HUES64 (cell line): ENCODE measurements at regions not wholly inside any gene's neighbourhood (a gene's known extent, or its start where the extent isn't known, plus 50 kb on each side); places are given as distances from the start of the nearest gene placed in this dataset.

Source experiments
- H3K27ac ChIP-seq: 2 replicates; pipeline ENCODE4 v1.7.0; 2013; ENCODE audit warnings: low read depth, low read length, inconsistent platforms
- H3K27me3 ChIP-seq: 2 replicates; pipeline ENCODE4 v1.6.1; 2013; ENCODE audit warnings: mild to moderate bottlenecking, low read length; ENCODE audit not compliant: insufficient read depth
- H3K36me3 ChIP-seq: 2 replicates; pipeline ENCODE4 v1.6.1; 2013; ENCODE audit warnings: mild to moderate bottlenecking, low read length; ENCODE audit not compliant: insufficient read depth
- H3K4me1 ChIP-seq: 2 replicates; pipeline ENCODE4 v1.6.1; 2013; ENCODE audit warnings: mild to moderate bottlenecking, low read length, moderate library complexity; ENCODE audit not compliant: insufficient read depth
- H3K4me3 ChIP-seq: 2 replicates; pipeline ENCODE4 v1.5.1; 2013; ENCODE audit warnings: mild to moderate bottlenecking, low read length, moderate library complexity
- H3K9ac ChIP-seq: 2 replicates; pipeline ENCODE4 v1.6.1; 2013; ENCODE audit warnings: mild to moderate bottlenecking, low read depth, low read length
- H3K9me3 ChIP-seq: 2 replicates; pipeline ENCODE4 v1.6.1; 2013; ENCODE audit warnings: low read depth, low read length; ENCODE audit not compliant: insufficient read depth
- WGBS: fragments of 150-250, 120-280 bp; methylation state at CpG from one replicate; pipeline ENCODE4 v1.1.7; 2013; ENCODE audit warnings: missing lambda C conversion rate; 5-methylcytosine and 5-hydroxymethylcytosine counted together

DNA sequence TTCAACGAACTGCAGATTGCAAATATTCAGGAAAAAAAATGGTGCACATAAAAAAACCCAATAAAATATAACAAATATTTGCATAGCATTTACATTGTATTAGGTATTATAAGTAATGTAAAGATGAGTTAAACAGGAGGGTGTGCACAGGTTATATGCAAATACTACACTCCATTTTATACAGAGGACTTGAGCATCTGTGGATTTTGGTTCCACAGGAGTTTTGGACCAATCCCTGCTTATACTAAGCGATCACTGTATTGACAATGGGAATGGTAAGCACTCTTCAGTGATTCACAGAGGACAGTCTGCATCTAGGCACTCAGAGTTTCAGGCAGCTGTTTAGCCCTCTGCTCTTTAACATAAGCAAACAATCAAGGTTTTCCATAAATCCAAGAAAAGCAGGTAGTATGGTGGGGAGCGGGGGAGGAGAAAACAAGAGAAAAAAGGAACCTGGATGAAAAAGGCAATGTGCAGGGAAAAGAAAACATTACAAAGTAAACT lies 206.0 kb upstream of the PARD3B start:
- Histone ChIP-seq H3K27ac (no peak overlapping the region), H3K27me3 (no peaks in the 10 kb centered on the region), H3K4me1 (peaks cover 15% of the 10 kb centered on the region), H3K36me3 (no peaks in the 10 kb centered on the region), H3K4me3 (no peak overlapping the region), H3K9me3 (no peaks in the 10 kb centered on the region), H3K9ac (no peak overlapping the region)
- WGBS: 90% methylated on average over 2 of the region's 3 CpGs

DNA sequence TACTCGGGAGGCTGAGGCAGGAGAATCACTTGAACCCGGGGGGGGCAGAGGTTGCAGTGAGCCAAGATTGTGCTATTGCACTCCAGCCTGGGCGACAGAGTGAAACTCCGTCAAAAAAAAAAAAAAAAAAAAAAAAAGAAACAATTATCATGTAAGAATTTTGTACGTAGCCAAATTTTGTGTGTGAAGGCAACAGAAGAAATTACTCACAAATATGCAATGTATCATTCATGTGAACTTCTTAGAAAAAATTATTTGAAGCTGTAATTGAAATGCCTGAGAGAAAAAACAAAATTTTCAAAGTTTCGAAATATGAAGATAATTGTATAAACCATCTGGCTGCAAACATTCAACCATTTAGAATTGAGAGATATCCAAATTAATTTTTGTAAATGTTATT lies 204.8 kb upstream of the PARD3B start:
- no peak overlapping the region for H3K9ac ChIP-seq
- no peak overlapping the region for H3K4me3 ChIP-seq
- no peaks in the 10 kb centered on the region for H3K36me3 ChIP-seq
- H3K27ac ChIP-seq: no peak overlapping the region
- 92% methylated on average over 3 of the region's 6 CpGs for WGBS
- no peaks in the 10 kb centered on the region for H3K9me3 ChIP-seq
- peaks cover 15% of the 10 kb centered on the region for H3K4me1 ChIP-seq
- no peaks in the 10 kb centered on the region for H3K27me3 ChIP-seq

DNA sequence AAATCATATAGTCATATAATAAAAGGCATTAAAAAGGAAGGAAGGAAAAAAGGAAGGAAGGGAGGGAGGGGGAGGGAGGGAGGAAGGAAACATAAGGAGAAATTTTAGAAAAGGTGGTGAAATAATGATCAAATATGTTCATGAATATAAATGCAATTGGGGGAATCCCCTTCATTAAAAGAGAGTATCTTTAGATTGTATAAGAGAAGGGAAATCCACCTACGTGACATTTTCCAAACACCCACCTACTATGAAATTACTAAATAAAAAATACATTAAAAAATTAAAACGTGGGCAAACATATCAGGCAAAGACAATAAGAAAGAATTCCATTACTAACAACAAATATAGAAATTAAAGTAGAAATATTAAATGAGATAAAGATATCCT lies 203.4 kb upstream of the PARD3B start:
- no CpG with 5 or more reads among the region's 2 CpGs for WGBS
- H3K27me3 ChIP-seq: no peaks in the 10 kb centered on the region

DNA sequence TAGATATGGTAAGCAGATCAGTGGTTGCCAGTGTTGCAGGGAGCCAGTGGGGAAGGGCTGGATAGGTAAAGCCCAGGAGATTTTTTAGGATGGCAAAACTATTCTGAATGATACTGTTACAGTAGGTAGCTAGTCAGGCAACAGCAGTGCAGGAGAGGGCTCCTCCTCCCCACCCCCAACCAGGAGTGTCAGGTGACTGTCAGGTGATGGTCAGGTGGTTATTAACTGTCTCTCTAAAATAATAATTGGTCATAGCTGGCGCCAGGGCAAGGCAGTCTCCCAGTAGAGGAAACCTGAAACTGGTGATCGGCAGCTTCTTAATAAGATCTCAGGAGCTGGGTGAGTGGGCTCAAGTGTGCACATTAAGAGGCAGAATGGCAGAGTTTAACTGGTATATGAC lies 201.6 kb upstream of the PARD3B start:
- Histone ChIP-seq H3K27me3 (no peaks in the 10 kb centered on the region), H3K9me3 (no peaks in the 10 kb centered on the region), H3K36me3 (no peaks in the 10 kb centered on the region), H3K4me1 (peaks cover 12% of the 10 kb centered on the region), H3K27ac (no peak overlapping the region), H3K9ac (no peak overlapping the region), H3K4me3 (no peak overlapping the region)
- WGBS: 91% methylated on average over 2 of the region's 2 CpGs

More for the DNA sequence above, 203.4 kb upstream of the PARD3B start:
- H3K9ac ChIP-seq: no peak overlapping the region
- no peaks in the 10 kb centered on the region for H3K9me3 ChIP-seq
- peaks cover 15% of the 10 kb centered on the region for H3K4me1 ChIP-seq
- no peak overlapping the region for H3K4me3 ChIP-seq
- H3K27ac ChIP-seq: no peak overlapping the region
- no peaks in the 10 kb centered on the region for H3K36me3 ChIP-seq

DNA sequence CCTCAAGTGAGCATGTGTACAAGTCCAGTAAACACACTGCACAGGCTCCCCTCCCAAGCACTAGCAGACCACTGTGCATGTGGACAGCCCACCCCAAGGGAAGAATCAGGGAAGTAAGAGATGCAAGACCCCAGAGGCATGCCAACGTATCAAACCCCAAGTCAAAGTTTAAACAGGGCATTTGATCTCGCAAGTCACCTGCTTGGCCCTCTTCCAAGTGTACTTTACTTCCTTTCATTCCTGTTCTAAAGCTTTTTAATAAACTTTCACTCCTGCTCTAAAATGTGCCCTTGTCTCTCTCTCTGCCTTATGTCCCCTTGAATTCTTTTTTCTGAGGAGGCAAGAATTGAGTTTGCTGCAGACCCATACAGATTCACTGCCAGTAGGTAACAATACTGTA lies 201.2 kb upstream of the PARD3B start:
- H3K27me3 ChIP-seq: no peaks in the 10 kb centered on the region
- peaks cover 9% of the 10 kb centered on the region for H3K4me1 ChIP-seq
- WGBS: 96% methylated on average over 2 of the region's 2 CpGs
- no peak overlapping the region for H3K27ac ChIP-seq
- no peak overlapping the region for H3K9ac ChIP-seq
- H3K4me3 ChIP-seq: no peak overlapping the region
- no peaks in the 10 kb centered on the region for H3K36me3 ChIP-seq
- H3K9me3 ChIP-seq: no peaks in the 10 kb centered on the region

DNA sequence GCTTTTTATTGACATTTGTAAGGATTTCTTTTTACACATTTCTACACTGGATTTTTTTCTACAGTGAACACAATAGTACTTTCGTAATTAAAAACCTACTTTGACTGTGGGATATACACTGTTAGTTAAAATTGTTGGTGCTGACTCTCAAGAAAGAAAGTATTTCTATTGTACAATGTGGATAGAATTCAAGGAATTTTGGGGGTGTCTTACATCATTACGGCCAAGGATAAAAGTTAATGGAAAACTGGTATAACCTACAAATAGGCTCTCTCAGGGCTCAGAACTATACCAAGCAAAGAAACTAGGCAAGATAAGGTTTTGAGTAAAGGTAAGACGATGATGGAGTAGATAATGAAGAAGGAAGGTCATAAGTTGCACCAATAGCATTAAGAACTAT lies 198.4 kb upstream of the PARD3B start:
- Histone ChIP-seq H3K4me3 (no peak overlapping the region), H3K4me1 (no peaks in the 10 kb centered on the region), H3K27me3 (no peaks in the 10 kb centered on the region), H3K36me3 (no peaks in the 10 kb centered on the region), H3K27ac (no peak overlapping the region), H3K9me3 (no peaks in the 10 kb centered on the region), H3K9ac (no peak overlapping the region)
- 93% methylated on average over 3 of the region's 3 CpGs for WGBS

DNA sequence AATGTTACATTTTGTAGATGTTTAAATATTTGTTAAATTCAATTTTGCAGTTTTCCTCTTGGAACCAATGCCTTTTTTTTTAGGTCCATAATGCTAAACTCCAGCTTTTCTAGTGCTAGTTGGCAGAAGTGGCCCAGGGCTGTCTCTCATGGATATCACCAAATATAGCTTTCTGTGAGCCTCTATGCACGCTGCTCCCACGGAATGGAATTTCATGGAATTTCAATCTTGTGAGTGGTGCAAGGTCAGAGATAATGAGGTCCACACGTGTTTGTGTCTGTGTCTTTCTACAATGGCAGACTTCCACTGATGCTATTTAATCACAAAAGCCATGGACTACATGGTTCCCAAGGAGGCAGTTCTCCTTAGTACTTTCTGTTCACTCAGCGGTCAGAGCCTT lies 191.5 kb upstream of the PARD3B start:
- no peaks in the 10 kb centered on the region for H3K27me3 ChIP-seq
- H3K4me1 ChIP-seq: no peaks in the 10 kb centered on the region
- 93% methylated on average over 4 of the region's 4 CpGs for WGBS
- H3K4me3 ChIP-seq: no peak overlapping the region
- no peak overlapping the region for H3K27ac ChIP-seq
- H3K36me3 ChIP-seq: no peaks in the 10 kb centered on the region
- H3K9ac ChIP-seq: no peak overlapping the region
- no peaks in the 10 kb centered on the region for H3K9me3 ChIP-seq

DNA sequence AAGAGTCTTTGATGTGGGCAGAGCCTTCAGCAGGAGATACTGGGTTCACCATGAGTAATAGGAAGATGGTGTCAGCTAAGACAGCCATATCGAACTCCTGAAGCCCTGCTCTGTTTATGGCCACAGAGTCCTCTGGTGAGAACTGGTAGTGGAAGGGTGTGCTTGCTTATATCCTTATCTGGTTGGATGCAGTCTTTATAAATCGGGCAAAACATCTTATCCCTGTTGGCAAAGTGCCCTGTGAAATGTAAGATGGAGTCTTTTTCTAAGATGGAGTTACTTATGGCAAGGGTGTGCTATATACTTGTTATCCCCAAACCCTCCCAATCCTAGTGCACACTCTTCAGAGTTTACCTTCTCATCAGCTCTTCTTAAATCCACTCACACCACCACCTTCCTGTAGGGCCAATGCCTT lies 190.8 kb upstream of the PARD3B start:
- Histone ChIP-seq H3K9ac (no peak overlapping the region), H3K4me1 (no peaks in the 10 kb centered on the region), H3K27me3 (no peaks in the 10 kb centered on the region), H3K36me3 (no peaks in the 10 kb centered on the region), H3K27ac (no peak overlapping the region), H3K9me3 (no peaks in the 10 kb centered on the region), H3K4me3 (no peak overlapping the region)
- WGBS: 93% methylated on average over 2 of the region's 2 CpGs

DNA sequence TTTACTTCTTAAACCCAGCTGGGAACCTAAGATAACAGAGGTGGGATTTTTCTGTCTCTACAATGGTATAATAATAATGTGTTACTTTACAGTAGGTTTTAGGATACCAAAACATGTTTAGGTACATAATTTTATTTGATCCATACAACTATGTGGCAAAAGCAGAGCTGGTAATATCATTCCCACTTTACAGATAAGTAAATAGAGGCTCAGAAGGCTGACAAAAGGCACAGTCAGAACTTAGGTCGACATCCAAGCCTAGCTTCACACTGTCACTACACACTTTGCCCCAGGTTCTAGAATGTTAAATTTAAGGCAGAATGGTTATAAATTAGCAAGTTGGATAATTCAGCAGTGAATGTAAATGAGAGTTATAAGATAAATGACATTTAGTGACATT lies 189.6 kb upstream of the PARD3B start:
- Histone ChIP-seq H3K4me3 (no peak overlapping the region), H3K27me3 (no peaks in the 10 kb centered on the region), H3K27ac (no peak overlapping the region), H3K9ac (no peak overlapping the region), H3K4me1 (no peaks in the 10 kb centered on the region), H3K36me3 (no peaks in the 10 kb centered on the region), H3K9me3 (no peaks in the 10 kb centered on the region)
- WGBS: 86% methylated on average over 1 of the region's 1 CpG

DNA sequence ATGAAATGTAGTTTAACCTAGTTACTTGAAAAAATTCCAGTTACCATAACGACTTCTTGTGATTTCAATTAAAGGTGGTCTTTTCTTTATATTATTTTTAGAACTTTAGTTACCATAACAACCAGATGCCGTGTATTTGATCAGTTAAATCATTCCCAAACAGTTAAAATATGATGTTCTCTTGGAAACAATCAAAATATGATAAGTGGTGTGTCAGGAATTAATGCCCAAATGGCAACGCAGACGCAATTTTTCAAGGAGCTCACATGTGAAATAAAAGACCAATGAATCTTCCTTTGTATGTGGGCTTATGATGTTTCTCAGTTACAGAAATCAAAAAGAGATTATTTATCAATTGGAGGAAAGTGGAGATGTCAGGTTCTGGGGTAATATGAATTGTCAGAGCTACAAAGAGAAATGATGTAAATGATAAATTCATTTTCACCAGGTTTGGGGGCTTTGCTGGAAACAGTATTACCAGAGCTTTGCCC lies 189.1 kb upstream of the PARD3B start:
- H3K9ac ChIP-seq: no peak overlapping the region
- H3K4me1 ChIP-seq: no peaks in the 10 kb centered on the region
- H3K27me3 ChIP-seq: no peaks in the 10 kb centered on the region
- H3K9me3 ChIP-seq: no peaks in the 10 kb centered on the region
- WGBS: 88% methylated on average over 2 of the region's 4 CpGs
- no peaks in the 10 kb centered on the region for H3K36me3 ChIP-seq
- no peak overlapping the region for H3K27ac ChIP-seq
- H3K4me3 ChIP-seq: no peak overlapping the region

DNA sequence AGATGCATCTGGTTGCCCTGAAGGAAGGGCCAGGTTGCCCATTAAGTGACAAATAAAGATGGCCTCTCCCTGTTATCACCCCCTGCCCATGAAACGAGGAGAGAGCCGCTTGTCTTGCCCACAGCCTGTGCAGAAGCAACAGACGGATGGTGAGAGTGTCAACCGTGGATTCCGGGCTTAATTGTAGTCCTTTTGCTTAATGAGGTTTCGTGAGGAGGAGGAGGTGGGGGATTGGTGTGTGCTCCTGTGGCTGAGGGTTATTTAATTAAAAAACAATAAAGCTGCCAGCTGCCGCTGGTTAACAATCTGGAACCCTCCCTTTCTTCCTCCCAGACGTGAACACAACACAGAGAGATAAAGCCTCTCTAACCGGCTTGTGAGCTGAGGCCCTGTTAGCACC lies 188.0 kb upstream of the PARD3B start:
- no peaks in the 10 kb centered on the region for H3K27me3 ChIP-seq
- H3K4me1 ChIP-seq: no peaks in the 10 kb centered on the region
- no peak overlapping the region for H3K9ac ChIP-seq
- WGBS: 87% methylated on average over 9 of the region's 9 CpGs
- H3K36me3 ChIP-seq: no peaks in the 10 kb centered on the region
- H3K27ac ChIP-seq: no peak overlapping the region
- no peak overlapping the region for H3K4me3 ChIP-seq
- H3K9me3 ChIP-seq: no peaks in the 10 kb centered on the region

DNA sequence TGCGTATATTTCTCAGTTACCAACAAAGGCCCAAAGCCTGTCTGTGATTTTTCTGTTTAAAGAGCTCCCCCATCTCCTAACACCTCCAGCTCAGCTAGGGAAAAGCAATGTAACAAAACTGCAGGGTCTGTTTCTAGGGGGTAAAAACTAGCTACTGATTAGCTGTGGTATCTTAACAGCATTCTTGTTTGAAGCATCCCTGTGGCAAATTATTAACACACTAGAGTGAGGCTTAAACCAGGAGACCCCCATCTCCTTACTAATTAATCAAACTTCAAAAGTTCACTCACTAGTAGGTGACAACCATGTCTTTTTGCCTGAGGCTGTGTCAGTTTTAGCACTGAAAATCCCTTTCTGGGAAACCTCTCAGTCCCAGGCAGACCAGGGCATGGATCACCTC lies 186.2 kb upstream of the PARD3B start:
- Histone ChIP-seq H3K9me3 (no peaks in the 10 kb centered on the region), H3K4me3 (no peak overlapping the region), H3K27ac (no peak overlapping the region), H3K36me3 (no peaks in the 10 kb centered on the region), H3K9ac (no peak overlapping the region), H3K4me1 (no peaks in the 10 kb centered on the region), H3K27me3 (no peaks in the 10 kb centered on the region)
- WGBS: 82% methylated on average over 1 of the region's 1 CpG
